H9 (cell line): ENCODE measurements at regions not wholly inside any gene's neighbourhood (a gene's known extent, or its start where the extent isn't known, plus 50 kb on each side); places are given as distances from the start of the nearest gene placed in this dataset.

Experiments used
- DNase-seq: peaks from one replicate; pipeline ENCODE4 v3.0.0-alpha.2; 2017
- H2AFZ ChIP-seq: one replicate; pipeline ENCODE4 v1.6.1; 2013; ENCODE audit warnings: mild to moderate bottlenecking, low read length, control low read depth, moderate library complexity
- H2AK5ac ChIP-seq: 2 replicates; pipeline ENCODE4 v1.6.1; 2013; ENCODE audit warnings: low read length, control low read depth, mixed read lengths; ENCODE audit not compliant: insufficient read length
- H2BK120ac ChIP-seq: one replicate; pipeline ENCODE4 v1.6.1; 2013; ENCODE audit warnings: low read depth, mild to moderate bottlenecking, low read length, control low read depth, inconsistent platforms; ENCODE audit not compliant: poor library complexity, severe bottlenecking
- H2BK12ac ChIP-seq: 2 replicates; pipeline ENCODE4 v1.6.1; 2013; ENCODE audit warnings: low read length, control low read depth, mixed read lengths, low read depth; ENCODE audit not compliant: insufficient read length
- H2BK15ac ChIP-seq: 2 replicates; pipeline ENCODE4 v1.6.1; 2013; ENCODE audit warnings: low read depth, low read length, control low read depth
- H2BK20ac ChIP-seq: one replicate; pipeline ENCODE4 v1.6.1; 2013; ENCODE audit warnings: low read depth, mild to moderate bottlenecking, low read length, control low read depth, inconsistent platforms; ENCODE audit not compliant: poor library complexity, severe bottlenecking
- H2BK5ac ChIP-seq: 2 replicates; pipeline ENCODE4 v1.6.1; 2013; ENCODE audit warnings: low read length, control low read depth, mixed read lengths; ENCODE audit not compliant: insufficient read length
- H3K14ac ChIP-seq: 2 replicates; pipeline ENCODE4 v1.6.1; 2013; ENCODE audit warnings: low read length, control low read depth; ENCODE audit not compliant: insufficient read depth
- H3K18ac ChIP-seq: 2 replicates; pipeline ENCODE4 v1.6.1; 2013; ENCODE audit warnings: low read depth, mild to moderate bottlenecking, mixed read lengths, low read length, control low read depth; ENCODE audit not compliant: insufficient read length
- H3K23ac ChIP-seq: 2 replicates; pipeline ENCODE4 v1.6.1; 2013; ENCODE audit warnings: low read length, control low read depth, mixed read lengths, low read depth; ENCODE audit not compliant: insufficient read length
- H3K23me2 ChIP-seq: 2 replicates; pipeline ENCODE4 v1.6.1; 2013; ENCODE audit warnings: low read depth, mild to moderate bottlenecking, mixed read lengths, low read length, control low read depth; ENCODE audit not compliant: insufficient read length, poor library complexity, severe bottlenecking
- H3K27ac ChIP-seq: 2 replicates; pipeline ENCODE4 v1.5.1; 2013; ENCODE audit warnings: low read length, control low read depth, mixed read lengths, low read depth; ENCODE audit not compliant: insufficient read length
- H3K27me3 ChIP-seq: 2 replicates; pipeline ENCODE4 v1.6.1; 2013; ENCODE audit warnings: low read length, control low read depth, inconsistent platforms; ENCODE audit not compliant: insufficient read depth
- H3K4ac ChIP-seq: 2 replicates; pipeline ENCODE4 v1.6.1; 2013; ENCODE audit warnings: low read depth, mild to moderate bottlenecking, control low read depth, inconsistent platforms, low read length, moderate library complexity
- H3K4me1 ChIP-seq: 2 replicates; pipeline ENCODE4 v1.6.1; 2013; ENCODE audit warnings: low read length, control low read depth, inconsistent platforms; ENCODE audit not compliant: insufficient read depth
- H3K4me2 ChIP-seq: 2 replicates; pipeline ENCODE4 v1.6.1; 2013; ENCODE audit warnings: low read length, control low read depth, mixed read lengths; ENCODE audit not compliant: insufficient read length, insufficient read depth
- H3K56ac ChIP-seq: 2 replicates; pipeline ENCODE4 v1.6.1; 2013; ENCODE audit warnings: low read depth, mild to moderate bottlenecking, mixed read lengths, low read length, control low read depth; ENCODE audit not compliant: insufficient read length
- H3K79me1 ChIP-seq: 2 replicates; pipeline ENCODE4 v1.6.1; 2013; ENCODE audit warnings: low read depth, mild to moderate bottlenecking, moderate library complexity, low read length, control low read depth, inconsistent platforms; ENCODE audit not compliant: insufficient read depth, poor library complexity, severe bottlenecking
- H3K79me2 ChIP-seq: 2 replicates; pipeline ENCODE4 v1.6.1; 2013; ENCODE audit warnings: low read length, control low read depth, inconsistent platforms; ENCODE audit not compliant: insufficient read depth
- H3K9ac ChIP-seq: 2 replicates; pipeline ENCODE4 v1.6.1; 2013; ENCODE audit warnings: low read length, control low read depth, mixed read lengths; ENCODE audit not compliant: insufficient read length; ENCODE audit errors: extremely low read depth
- H3K9me3 ChIP-seq: one replicate; pipeline ENCODE4 v1.6.1; 2013; ENCODE audit warnings: low read depth, low read length, inconsistent platforms; ENCODE audit not compliant: control insufficient read depth
- H3T11ph ChIP-seq: one replicate; pipeline ENCODE4 v1.6.1; 2013; ENCODE audit warnings: mild to moderate bottlenecking, low read length, control low read depth, inconsistent platforms
- H4K20me1 ChIP-seq: one replicate; pipeline ENCODE4 v1.6.1; 2013; ENCODE audit not compliant: control insufficient read depth, insufficient read length, insufficient read depth
- H4K5ac ChIP-seq: 2 replicates; pipeline ENCODE4 v1.6.1; 2013; ENCODE audit warnings: low read depth, mild to moderate bottlenecking, mixed read lengths, low read length, control low read depth; ENCODE audit not compliant: insufficient read length
- H4K8ac ChIP-seq: replicated peaks from 2 replicates; pipeline ENCODE4 v1.6.1; 2013; ENCODE audit warnings: low read length, control low read depth, mixed read lengths, low read depth; ENCODE audit not compliant: insufficient read length
- H4K91ac ChIP-seq: 2 replicates; pipeline ENCODE4 v1.6.1; 2013; ENCODE audit warnings: low read depth, mild to moderate bottlenecking, moderate library complexity, mixed read lengths, low read length, control low read depth; ENCODE audit not compliant: insufficient read length
- H3K27ac Mint-ChIP-seq, 3 experiments: 2 replicates in 2 of 3; 3 replicates in 1 of 3; pipeline ENCODE4 v1.8.0; 2020 to 2021; ENCODE audit warnings: mixed read lengths in 3 of 3, mild to moderate bottlenecking in 1 of 3, moderate library complexity in 1 of 3
- H3K27me3 Mint-ChIP-seq: 2 replicates; pipeline ENCODE4 v1.8.0; 2021; ENCODE audit warnings: low read depth, mild to moderate bottlenecking, moderate library complexity, mixed read lengths
- H3K36me3 Mint-ChIP-seq, 3 experiments: 2 replicates in 2 of 3; 3 replicates in 1 of 3; pipeline ENCODE4 v1.8.0; 2020 to 2021; ENCODE audit warnings: low read depth in 3 of 3, mixed read lengths in 3 of 3; ENCODE audit not compliant: insufficient read depth in 1 of 3
- H3K4me1 Mint-ChIP-seq, 2 experiments: 2 replicates each; pipeline ENCODE4 v1.8.0; 2020; ENCODE audit warnings: mixed read lengths in 2 of 2
- H3K4me3 Mint-ChIP-seq, 2 experiments: 2 replicates in 1 of 2; 3 replicates in 1 of 2; pipeline ENCODE4 v1.8.0; 2020 to 2021; ENCODE audit warnings: mild to moderate bottlenecking in 2 of 2, mixed read lengths in 2 of 2, moderate library complexity in 1 of 2
- H3K9me3 Mint-ChIP-seq, 2 experiments: 2 replicates in 1 of 2; 3 replicates in 1 of 2; pipeline ENCODE4 v1.8.0; 2020; ENCODE audit warnings: mild to moderate bottlenecking in 2 of 2, mixed read lengths in 2 of 2, moderate library complexity in 1 of 2
- CTCF ChIP-seq: fragments of 200-600 bp; sonication (generic); conservative IDR thresholded peaks from 3 replicates; pipeline ENCODE4 v1.8.0; 2021; ENCODE audit warnings: antibody characterized with exemption, mild to moderate bottlenecking
- WGBS: extraction: QIAGEN DNeasy Blood & Tissue Kit; methylation state at CpG from one replicate; pipeline ENCODE4 v1.1.7; 2013; ENCODE audit warnings: missing lambda C conversion rate, low lambda C conversion rate, mixed read lengths; ENCODE audit not compliant: insufficient read length; ENCODE audit errors: extremely low coverage; 5-methylcytosine and 5-hydroxymethylcytosine counted together

- Mint-ChIP-seq H3K27ac (no peak overlapping the region), H3K4me1 (no peaks in the 10 kb centered on the region), H3K36me3 (peaks cover 29 to 41% (median 33%) of the 10 kb centered on the region in 3 experiments; a peak in 6 of 7 replicates), H3K27me3 (peaks cover 2% of the 10 kb centered on the region; the same call in 1 of the 2 replicates), H3K4me3 (no peak overlapping the region), H3K9me3 (peaks cover 98 to 100% of the 10 kb centered on the region in 2 experiments)
- no peak overlapping the region for H3K18ac ChIP-seq
- H2BK20ac ChIP-seq: no peak overlapping the region
- H2BK15ac ChIP-seq: no peak overlapping the region
- no peak overlapping the region for H2AK5ac ChIP-seq
- peaks cover 93% of the 10 kb centered on the region for H3K9me3 ChIP-seq
- H3K4me2 ChIP-seq: no peak overlapping the region
- H3K23me2 ChIP-seq: no peaks in the 10 kb centered on the region
- no peak overlapping the region for H3K56ac ChIP-seq
- DNase-seq: no peak
- H3K27me3 ChIP-seq: no peaks in the 10 kb centered on the region
- H4K5ac ChIP-seq: no peak overlapping the region
- H3K79me2 ChIP-seq: no peaks in the 10 kb centered on the region
- H4K91ac ChIP-seq: no peak overlapping the region
- no peaks in the 10 kb centered on the region for H4K20me1 ChIP-seq
- no peak overlapping the region for H3K9ac ChIP-seq
- no peak overlapping the region for H2BK120ac ChIP-seq
- H3T11ph ChIP-seq: no peak overlapping the region
- H2BK5ac ChIP-seq: no peak overlapping the region
- no peak overlapping the region for H3K14ac ChIP-seq
- no peak overlapping the region for H4K8ac ChIP-seq
- no peak overlapping the region for H3K23ac ChIP-seq
- no peak overlapping the region for H2BK12ac ChIP-seq
- H3K4me1 ChIP-seq: no peaks in the 10 kb centered on the region
- H3K4ac ChIP-seq: no peak overlapping the region
- H3K27ac ChIP-seq: no peak overlapping the region
- no peak overlapping the region for H2AFZ ChIP-seq
- TF ChIP-seq CTCF: no peak
- WGBS: no CpG with 5 or more reads among the region's 17 CpGs
- no peaks in the 10 kb centered on the region for H3K79me1 ChIP-seq
Observed at GRCh38 chr7:57364933-57365710, 84.9 kb upstream of the ZNF716 start.
